DMS153 (cell line): ENCODE measurements at regions not wholly inside any gene's neighbourhood (a gene's known extent, or its start where the extent isn't known, plus 50 kb on each side); places are given as distances from the start of the nearest gene placed in this dataset.
A peak's percentile ranks its signal among the peaks of the same experiment; 100 is the strongest.

Experiments used
- DNase-seq: peaks from one replicate; lab custom pipeline; 2025; lab: John Stamatoyannopoulos, UW

- DNase-seq, result no peak
These were observed 310.7 kb upstream of the MYT1L start for GRCh38 chr2:2641541-2642410.

- DNase-seq, result no peak
These were observed 309.7 kb upstream of the MYT1L start for GRCh38 chr2:2640818-2641217.

- DNase-seq, result no peak
These were observed 309.3 kb upstream of the MYT1L start for GRCh38 chr2:2640371-2640770.

- DNase-seq, result no peak
These were observed 308.4 kb upstream of the MYT1L start for GRCh38 chr2:2639251-2640139.

- no peak for DNase-seq
These were observed 307.6 kb upstream of the MYT1L start for GRCh38 chr2:2638547-2639220.

- no peak for DNase-seq
These were observed 305.7 kb upstream of the MYT1L start for GRCh38 chr2:2636813-2637212.

- no peak for DNase-seq
These were observed 304.0 kb upstream of the MYT1L start for GRCh38 chr2:2635025-2635528.

GRCh38 chr2:2633017-2633416 lies 301.9 kb upstream of the MYT1L start:
- no peak for DNase-seq

- DNase-seq, result peak; percentile 12
These were observed 292.9 kb upstream of the MYT1L start for GRCh38 chr2:2623939-2624338.

- DNase-seq, result no peak
These were observed 290.8 kb upstream of the MYT1L start for GRCh38 chr2:2621855-2622254.

GRCh38 chr2:2620604-2621003 lies 289.5 kb upstream of the MYT1L start:
- no peak for DNase-seq

- DNase-seq, result no peak
These were observed 288.9 kb upstream of the MYT1L start for GRCh38 chr2:2619995-2620394.

GRCh38 chr2:2614452-2614851 lies 283.4 kb upstream of the MYT1L start:
- DNase-seq, result no peak

- peak; percentile 94 for DNase-seq
These were observed 282.5 kb upstream of the MYT1L start for GRCh38 chr2:2613279-2614199.

- DNase-seq, result no peak
These were observed 279.7 kb upstream of the MYT1L start for GRCh38 chr2:2610751-2611150.

GRCh38 chr2:2600366-2600765 lies 269.3 kb upstream of the MYT1L start:
- no peak for DNase-seq

GRCh38 chr2:2599441-2599840 lies 268.4 kb upstream of the MYT1L start:
- no peak for DNase-seq

- no peak for DNase-seq
These were observed 266.6 kb upstream of the MYT1L start for GRCh38 chr2:2597712-2598111.

GRCh38 chr2:2591542-2591940 lies 260.5 kb upstream of the MYT1L start:
- no peak for DNase-seq

- no peak for DNase-seq
These were observed 259.9 kb upstream of the MYT1L start for GRCh38 chr2:2590841-2591541.

- DNase-seq, result no peak
These were observed 259.1 kb upstream of the MYT1L start for GRCh38 chr2:2590141-2590540.
